K562 (cell line): ENCODE measurements at regions not wholly inside any gene's neighbourhood (a gene's known extent, or its start where the extent isn't known, plus 50 kb on each side); places are given as distances from the start of the nearest gene placed in this dataset.

ENCODE experiments used
- BRD4 ChIP-seq: fragments of 200-600 bp; sonication (generic); IDR thresholded peaks from 2 replicates; pipeline ENCODE4 v1.6.1; 2017; ENCODE audit warnings: inconsistent platforms
- CHCHD3 ChIP-seq: fragments of 250-450 bp; sonication (Bioruptor Pico); IDR thresholded peaks from 2 replicates; pipeline ENCODE4 v2.1.2; 2022; ENCODE audit warnings: mild to moderate bottlenecking
- CHD2 ChIP-seq: IDR thresholded peaks from 2 replicates; pipeline ENCODE4 v1.6.1; 2011; ENCODE audit warnings: low read depth, low read length
- CREB3 ChIP-seq: fragments of 450-650 bp; conservative IDR thresholded peaks from 2 replicates; pipeline ENCODE4 v1.6.1; 2016; ENCODE audit warnings: missing genetic modification characterization, low read depth, mild to moderate bottlenecking, missing compliant biosample characterization, moderate library complexity
- CTCF ChIP-seq, 3 experiments: IDR thresholded peaks in 2 of 3; conservative IDR thresholded peaks in 1 of 3; 2 replicates each; pipeline ENCODE4 v1.5.1; 2011 to 2012; ENCODE audit warnings: low read length in 3 of 3, mild to moderate bottlenecking in 3 of 3, control low read depth in 2 of 3, improper control_type of control experiment in 1 of 3, inconsistent platforms in 1 of 3, low read depth in 1 of 3, mixed read lengths in 1 of 3, moderate library complexity in 1 of 3; ENCODE audit not compliant: insufficient read depth in 2 of 3
- EHMT2 ChIP-seq: fragments of 450-650 bp; IDR thresholded peaks from 2 replicates; pipeline ENCODE4 v1.6.1; 2018; ENCODE audit warnings: antibody characterized with exemption
- MAFK ChIP-seq: IDR thresholded peaks from 2 replicates; pipeline ENCODE4 v1.6.1; 2011; ENCODE audit warnings: low read length, improper control_type of control experiment
- POLR2A ChIP-seq: fragments of 450-650 bp; conservative IDR thresholded peaks from 2 replicates; pipeline ENCODE4 v1.6.1; 2016
- POLR2AphosphoS5 ChIP-seq: IDR thresholded peaks from 2 replicates; pipeline ENCODE4 v1.6.1; 2011; ENCODE audit warnings: mild to moderate bottlenecking, low read depth, low read length, moderate library complexity; ENCODE audit not compliant: control insufficient read depth, insufficient read depth
- ZNF175 ChIP-seq: fragments of 200-800 bp; sonication (Bioruptor generic); IDR thresholded peaks from 2 replicates; pipeline ENCODE4 v1.6.1; 2016; ENCODE audit warnings: low read depth, mild to moderate bottlenecking, missing genetic modification characterization, missing compliant biosample characterization

DNA sequence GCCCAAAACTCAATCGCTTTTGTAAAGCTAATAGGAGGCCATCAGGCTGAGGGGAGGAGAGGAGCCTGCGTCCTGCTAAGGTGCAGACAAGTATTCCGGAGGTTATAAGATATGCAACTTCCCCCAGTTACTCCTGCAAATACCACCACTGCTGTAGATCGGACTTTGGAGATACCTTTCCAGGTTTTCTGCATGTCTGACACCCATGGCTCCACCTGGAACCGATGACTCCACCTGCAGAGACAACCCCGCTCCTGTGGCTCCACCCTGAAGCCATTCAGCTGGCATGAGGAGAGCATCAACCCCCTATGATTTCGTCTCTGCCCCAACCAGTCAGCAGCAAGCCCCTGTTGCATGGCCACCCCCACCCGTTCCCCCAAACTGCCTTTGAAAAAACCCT is 59.7 kb upstream of the SAMD5 start:
- TF ChIP-seq CTCF (IDR thresholded peaks at IDR 0.05 in 2 of 3, conservative IDR thresholded peaks at IDR 0.05 in 1 of 3; ENCODE audit: insufficient read depth in 2 of 3, low read depth in 1 of 3, low read length in 3 of 3) (no peak), CHD2 (no peak), MAFK (no peak), BRD4 (no peak), EHMT2 (no peak), CHCHD3 (CRISPR knock-in tag) (no peak), POLR2AphosphoS5 (no peak), CREB3 (tag) (no peak), ZNF175 (CRISPR knock-in tag) (no peak), POLR2A (no peak)
